Keratinocyte (primary cell): ENCODE measurements at regions not wholly inside any gene's neighbourhood (a gene's known extent, or its start where the extent isn't known, plus 50 kb on each side); places are given as distances from the start of the nearest gene placed in this dataset.

Experiments used
- DNase-seq: peaks from one replicate; pipeline ENCODE4 v3.0.0-alpha.2; 2011; ENCODE audit warnings: low read depth, missing footprints, low spot score
- FAIRE-seq: peaks from 2 replicates; lab custom pipeline; 2011; peaks lifted over from hg19 to GRCh38; lab: Jason Lieb, UNC
- H2AFZ ChIP-seq: 2 replicates; pipeline ENCODE4 v1.6.0; 2012; ENCODE audit warnings: low read length, control low read depth, inconsistent platforms; ENCODE audit not compliant: control insufficient read depth
- H3K27ac ChIP-seq: 2 replicates; pipeline ENCODE4 v1.5.1; 2011; ENCODE audit warnings: low read length; ENCODE audit not compliant: control insufficient read depth, insufficient read depth
- H3K27me3 ChIP-seq: 3 replicates; pipeline ENCODE4 v1.6.0; 2011; ENCODE audit warnings: low read length; ENCODE audit not compliant: control insufficient read depth, insufficient read depth; ENCODE audit errors: extremely low read depth
- H3K36me3 ChIP-seq, 2 experiments: 2 replicates in 1 of 2; 3 replicates in 1 of 2; pipeline ENCODE4 v1.5.1; 2011; ENCODE audit warnings: low read length in 2 of 2, mild to moderate bottlenecking in 1 of 2; ENCODE audit not compliant: control insufficient read depth in 2 of 2, insufficient read depth in 2 of 2; ENCODE audit errors: extremely low read depth in 1 of 2
- H3K4me1 ChIP-seq: 3 replicates; pipeline ENCODE4 v1.5.1; 2011; ENCODE audit warnings: low read length; ENCODE audit not compliant: control insufficient read depth, insufficient read depth; ENCODE audit errors: extremely low read depth
- H3K4me2 ChIP-seq: 3 replicates; pipeline ENCODE4 v1.6.0; 2011; ENCODE audit warnings: low read depth, low read length; ENCODE audit not compliant: control insufficient read depth, insufficient read depth; ENCODE audit errors: extremely low read depth
- H3K4me3 ChIP-seq, 3 experiments: fragments of 200-600 bp in 1 of 3; sonication (generic) in 1 of 3; 2 replicates in 2 of 3; 3 replicates in 1 of 3; pipeline ENCODE4 v1.5.1; 2011 to 2016; ENCODE audit warnings: low read length in 3 of 3, mild to moderate bottlenecking in 3 of 3, control low read depth in 2 of 3, inconsistent platforms in 1 of 3, low read depth in 1 of 3, mixed read lengths in 1 of 3, mixed run types in 1 of 3, moderate library complexity in 1 of 3; ENCODE audit not compliant: control insufficient read depth in 2 of 3, insufficient read depth in 2 of 3; ENCODE audit errors: extremely low read depth in 1 of 3
- H3K79me2 ChIP-seq: 2 replicates; pipeline ENCODE4 v1.6.0; 2012; ENCODE audit warnings: low read length; ENCODE audit not compliant: control insufficient read depth, insufficient read depth
- H3K9ac ChIP-seq: 3 replicates; pipeline ENCODE4 v1.6.0; 2011; ENCODE audit warnings: low read length; ENCODE audit not compliant: control insufficient read depth, insufficient read depth; ENCODE audit errors: extremely low read depth
- H3K9me1 ChIP-seq: 3 replicates; pipeline ENCODE4 v1.6.0; 2011; ENCODE audit warnings: low read length; ENCODE audit not compliant: control insufficient read depth, insufficient read depth; ENCODE audit errors: extremely low read depth
- H3K9me3 ChIP-seq: 2 replicates; pipeline ENCODE4 v1.5.1; 2012; ENCODE audit warnings: low read depth, low read length; ENCODE audit not compliant: control insufficient read depth
- H4K20me1 ChIP-seq: 3 replicates; pipeline ENCODE4 v1.6.0; 2011; ENCODE audit warnings: low read length; ENCODE audit not compliant: control insufficient read depth, insufficient read depth; ENCODE audit errors: extremely low read depth
- CTCF ChIP-seq, 3 experiments: IDR thresholded peaks in 1 of 3; conservative IDR thresholded peaks in 1 of 3; optimal IDR thresholded peaks in 1 of 3; 2 replicates in 2 of 3; 3 replicates in 1 of 3; pipeline versions ENCODE3 to v1.5.1; 2011; ENCODE audit warnings: low read length in 3 of 3, mild to moderate bottlenecking in 3 of 3, moderate library complexity in 2 of 3, control low read depth in 1 of 3, inconsistent platforms in 1 of 3; ENCODE audit not compliant: insufficient read depth in 2 of 3; ENCODE audit errors: extremely low read depth in 1 of 3
- EZH2 ChIP-seq: IDR thresholded peaks from one replicate; pipeline ENCODE4 v1.6.1; 2012; ENCODE audit warnings: inconsistent platforms, mild to moderate bottlenecking, low read length, moderate library complexity
- dilution Hi-C: fragments of 300-500 bp; cut with MboI; formaldehyde crosslinking; loops from one replicate; pipeline ENCODE4 v1.7.0; 2020; ENCODE audit warnings: low sequenced_read_pairs; ENCODE audit not compliant: extremely low pct_ligation_motif_present

DNA sequence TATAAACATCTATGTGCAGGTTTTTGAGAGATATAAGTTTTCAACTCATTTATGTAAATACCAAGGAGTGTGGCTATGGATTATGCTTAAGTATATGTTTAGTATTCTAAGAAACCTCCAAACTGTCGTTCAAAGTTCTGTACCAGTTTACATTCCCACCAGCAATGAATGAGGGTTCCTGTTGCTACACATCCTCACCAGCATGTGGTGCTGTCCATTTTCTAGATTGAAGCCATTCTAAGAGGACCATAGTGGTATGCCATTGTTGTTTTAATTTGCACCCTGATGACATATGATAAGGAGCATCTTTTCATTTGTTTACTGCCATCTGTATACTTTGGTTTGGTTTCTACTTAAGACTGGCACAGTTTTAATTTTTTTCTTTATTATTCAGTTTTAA is 2097.9 kb downstream of the LRRC4C start:
- no peaks in the 10 kb centered on the region for H3K4me1 ChIP-seq
- H3K4me2 ChIP-seq, result no peak overlapping the region
- H3K27ac ChIP-seq, result no peak overlapping the region
- no peaks in the 10 kb centered on the region for H3K36me3 ChIP-seq
- no peak overlapping the region for H3K4me3 ChIP-seq
- TF ChIP-seq EZH2 (no peak), CTCF (optimal IDR thresholded peaks at IDR 0.05 in 1 of 3, IDR thresholded peaks at IDR 0.05 in 1 of 3, conservative IDR thresholded peaks at IDR 0.05 in 1 of 3; ENCODE audit: extremely low read depth in 1 of 3, insufficient read depth in 2 of 3, low read length in 3 of 3) (no peak)
- no peaks in the 10 kb centered on the region for H3K9me1 ChIP-seq
- DNase-seq (no peak), FAIRE-seq (no peak)
- H4K20me1 ChIP-seq, result no peaks in the 10 kb centered on the region
- peaks cover 2% of the 10 kb centered on the region for H3K9me3 ChIP-seq
- H3K27me3 ChIP-seq, result no peaks in the 10 kb centered on the region
- no peak overlapping the region for H3K9ac ChIP-seq
- no peaks in the 10 kb centered on the region for H3K79me2 ChIP-seq
- no peak overlapping the region for H2AFZ ChIP-seq
- dilution Hi-C loops, result no loop called here

GRCh38 chr11:39345834-39346442 is 2113.5 kb downstream of the LRRC4C start:
- Histone ChIP-seq H3K4me3 (no peak overlapping the region), H3K4me2 (no peak overlapping the region), H3K9me1 (no peaks in the 10 kb centered on the region), H3K36me3 (no peaks in the 10 kb centered on the region), H3K9me3 (peaks cover 5% of the 10 kb centered on the region), H3K27ac (no peak overlapping the region), H3K79me2 (no peaks in the 10 kb centered on the region), H3K9ac (no peak overlapping the region), H4K20me1 (no peaks in the 10 kb centered on the region), H3K4me1 (no peaks in the 10 kb centered on the region), H2AFZ (no peak overlapping the region), H3K27me3 (no peaks in the 10 kb centered on the region)
- FAIRE-seq (no peak), DNase-seq (no peak)
- no peak for TF ChIP-seq CTCF (optimal IDR thresholded peaks at IDR 0.05 in 1 of 3, IDR thresholded peaks at IDR 0.05 in 1 of 3, conservative IDR thresholded peaks at IDR 0.05 in 1 of 3; ENCODE audit: extremely low read depth in 1 of 3, insufficient read depth in 2 of 3, low read length in 3 of 3)
- no peak for TF ChIP-seq EZH2
- dilution Hi-C loops, result no loop called here
